DND-41 (cell line): ENCODE measurements at regions not wholly inside any gene's neighbourhood (a gene's known extent, or its start where the extent isn't known, plus 50 kb on each side); places are given as distances from the start of the nearest gene placed in this dataset.

Experiments
- ATAC-seq: fragments of 200-7000 bp; cut with Tn5 transposase; 3 replicates; pipeline ENCODE4 v1.9.1; 2021; ENCODE audit warnings: low read depth; ENCODE audit not compliant: insufficient read depth
- DNase-seq: peaks from one replicate; pipeline ENCODE4 v3.0.0-alpha.2; 2020
- H2AFZ ChIP-seq: 2 replicates; pipeline ENCODE4 v1.6.0; 2012; ENCODE audit warnings: low read depth, low read length
- H3K27ac ChIP-seq: 2 replicates; pipeline ENCODE4 v1.5.1; 2012; ENCODE audit warnings: low read length, inconsistent platforms
- H3K27me3 ChIP-seq: fragments of 200-600 bp; sonication (generic); 2 replicates; pipeline ENCODE4 v1.6.0; 2012; ENCODE audit warnings: low read length, mild to moderate bottlenecking, inconsistent platforms; ENCODE audit not compliant: insufficient read depth, poor library complexity
- H3K36me3 ChIP-seq: 2 replicates; pipeline ENCODE4 v1.5.1; 2012; ENCODE audit warnings: low read length, inconsistent platforms; ENCODE audit not compliant: insufficient read depth
- H3K4me1 ChIP-seq: 2 replicates; pipeline ENCODE4 v1.5.1; 2012; ENCODE audit warnings: mild to moderate bottlenecking, low read length; ENCODE audit not compliant: insufficient read depth
- H3K4me2 ChIP-seq: 2 replicates; pipeline ENCODE4 v1.6.0; 2012; ENCODE audit warnings: mild to moderate bottlenecking, moderate library complexity, low read length, inconsistent platforms; ENCODE audit not compliant: insufficient read depth
- H3K4me3 ChIP-seq, 2 experiments: fragments of 200-600 bp in 1 of 2; shearing (Covaris generic) in 1 of 2; 2 replicates each; pipeline ENCODE4 v1.5.1; 2012 to 2016; ENCODE audit warnings: inconsistent platforms in 2 of 2, low read length in 2 of 2, mild to moderate bottlenecking in 2 of 2, low read depth in 1 of 2, moderate library complexity in 1 of 2
- H3K79me2 ChIP-seq: 2 replicates; pipeline ENCODE4 v1.6.0; 2012; ENCODE audit warnings: low read length, inconsistent platforms; ENCODE audit not compliant: insufficient read depth
- H3K9ac ChIP-seq: 2 replicates; pipeline ENCODE4 v1.6.0; 2012; ENCODE audit warnings: low read depth, mild to moderate bottlenecking, inconsistent platforms, low read length, moderate library complexity
- H3K9me3 ChIP-seq: 2 replicates; pipeline ENCODE4 v1.5.1; 2012; ENCODE audit warnings: low read length, moderate library complexity, mild to moderate bottlenecking, inconsistent platforms; ENCODE audit not compliant: insufficient read depth, severe bottlenecking
- H4K20me1 ChIP-seq: 2 replicates; pipeline ENCODE4 v1.6.0; 2012; ENCODE audit warnings: low read length; ENCODE audit not compliant: insufficient read depth
- CTCF ChIP-seq: IDR thresholded peaks from 2 replicates; pipeline ENCODE4 v1.5.1; 2012; ENCODE audit warnings: borderline replicate concordance, low read length, moderate library complexity, mild to moderate bottlenecking; ENCODE audit not compliant: poor library complexity, severe bottlenecking; ENCODE audit errors: extremely low read depth
- EZH2 ChIP-seq: IDR thresholded peaks from 3 replicates; pipeline ENCODE4 v1.6.1; 2012; ENCODE audit warnings: borderline replicate concordance, low read depth, mild to moderate bottlenecking, moderate library complexity, low read length, inconsistent platforms; ENCODE audit not compliant: severe bottlenecking

- Histone ChIP-seq H3K4me2 (no peak overlapping the region), H3K9me3 (no peaks in the 10 kb centered on the region), H3K27ac (no peak overlapping the region), H3K4me1 (peaks cover 19% of the 10 kb centered on the region), H3K4me3 (no peak overlapping the region), H4K20me1 (no peaks in the 10 kb centered on the region), H3K36me3 (no peaks in the 10 kb centered on the region), H3K79me2 (no peaks in the 10 kb centered on the region), H3K9ac (no peak overlapping the region), H3K27me3 (peaks cover 4% of the 10 kb centered on the region), H2AFZ (no peak overlapping the region)
- DNase-seq (no peak), ATAC-seq (no peak)
- TF ChIP-seq EZH2, result no peak
- no peak for TF ChIP-seq CTCF
Measured at GRCh38 chr11:8829556-8829955, 81.4 kb upstream of the AKIP1 start.

- H3K4me3 ChIP-seq, result no peak overlapping the region
- peaks cover 4% of the 10 kb centered on the region for H3K27me3 ChIP-seq
- DNase-seq (no peak), ATAC-seq (no peak)
- H3K79me2 ChIP-seq, result no peaks in the 10 kb centered on the region
- H3K27ac ChIP-seq, result no peak overlapping the region
- H3K4me1 ChIP-seq, result peaks cover 19% of the 10 kb centered on the region
- TF ChIP-seq CTCF, result no peak
- no peak for TF ChIP-seq EZH2
- no peak overlapping the region for H3K9ac ChIP-seq
- H3K4me2 ChIP-seq, result no peak overlapping the region
- H3K9me3 ChIP-seq, result no peaks in the 10 kb centered on the region
- H2AFZ ChIP-seq, result no peak overlapping the region
- H3K36me3 ChIP-seq, result no peaks in the 10 kb centered on the region
- no peaks in the 10 kb centered on the region for H4K20me1 ChIP-seq
Measured at GRCh38 chr11:8830641-8831040, 80.3 kb upstream of the AKIP1 start.

GRCh38 chr11:8831861-8832260, 79.1 kb upstream of the AKIP1 start:
- no peak overlapping the region for H2AFZ ChIP-seq
- H3K27me3 ChIP-seq, result peaks cover 3% of the 10 kb centered on the region
- no peaks in the 10 kb centered on the region for H3K36me3 ChIP-seq
- no peak overlapping the region for H3K4me2 ChIP-seq
- no peak for TF ChIP-seq CTCF
- TF ChIP-seq EZH2, result no peak
- H4K20me1 ChIP-seq, result no peaks in the 10 kb centered on the region
- peaks cover 19% of the 10 kb centered on the region for H3K4me1 ChIP-seq
- H3K27ac ChIP-seq, result no peak overlapping the region
- H3K4me3 ChIP-seq, result no peak overlapping the region
- no peaks in the 10 kb centered on the region for H3K9me3 ChIP-seq
- no peak for ATAC-seq
- no peaks in the 10 kb centered on the region for H3K79me2 ChIP-seq
- H3K9ac ChIP-seq, result no peak overlapping the region
- DNase-seq, result no peak
